Liver (tissue), 8 donors: ENCODE measurements at regions not wholly inside any gene's neighbourhood (a gene's known extent, or its start where the extent isn't known, plus 50 kb on each side); places are given as distances from the start of the nearest gene placed in this dataset.

Experiments used
- DNase-seq: peaks from one replicate; pipeline ENCODE4 v3.0.0-alpha.2; 2017; ENCODE audit warnings: low spot score
- H3K27ac ChIP-seq, 2 donors: one replicate each; pipeline ENCODE4 v1.7.0; 2013; ENCODE audit warnings: inconsistent platforms in 2 of 2, low read length in 2 of 2, control low read depth in 1 of 2, low read depth in 1 of 2, mild to moderate bottlenecking in 1 of 2
- H3K27me3 ChIP-seq, 4 donors: one replicate each; pipeline versions ENCODE4 v1.6.1 to v1.7.0; 2013; ENCODE audit warnings: low read length in 3 of 4, inconsistent platforms in 1 of 4, mild to moderate bottlenecking in 1 of 4, moderate library complexity in 1 of 4; ENCODE audit not compliant: control insufficient read depth in 4 of 4, insufficient read depth in 4 of 4
- H3K36me3 ChIP-seq, 4 donors: one replicate each; pipeline versions ENCODE4 v1.6.1 to v1.7.0; 2013; ENCODE audit warnings: low read length in 3 of 4, mild to moderate bottlenecking in 3 of 4, low read depth in 1 of 4, moderate library complexity in 1 of 4; ENCODE audit not compliant: control insufficient read depth in 4 of 4, insufficient read depth in 3 of 4
- H3K4me1 ChIP-seq, 4 donors: one replicate each; pipeline versions ENCODE4 v1.6.1 to v1.7.0; 2013; ENCODE audit warnings: low read length in 3 of 4, mild to moderate bottlenecking in 3 of 4, moderate library complexity in 1 of 4; ENCODE audit not compliant: control insufficient read depth in 4 of 4, insufficient read depth in 4 of 4
- H3K4me3 ChIP-seq, 3 donors: one replicate each; pipeline versions ENCODE4 v1.6.1 to v1.7.0; 2013; ENCODE audit warnings: low read length in 3 of 3, control low read depth in 1 of 3, low read depth in 1 of 3, mild to moderate bottlenecking in 1 of 3
- H3K9ac ChIP-seq, 2 donors: one replicate each; pipeline ENCODE4 v1.7.0; 2013; ENCODE audit warnings: low read length in 2 of 2, mild to moderate bottlenecking in 2 of 2, moderate library complexity in 2 of 2, control low read depth in 1 of 2, low read depth in 1 of 2
- H3K9me3 ChIP-seq, 4 donors: one replicate each; pipeline versions ENCODE4 v1.6.1 to v1.7.0; 2013; ENCODE audit warnings: low read length in 3 of 4; ENCODE audit not compliant: control insufficient read depth in 4 of 4
- ATF3 ChIP-seq: IDR thresholded peaks from 2 replicates; pipeline ENCODE4 v1.6.1; 2016; ENCODE audit warnings: antibody characterized with exemption
- EGR1 ChIP-seq, 2 donors: IDR thresholded peaks; 2 replicates each; pipeline ENCODE4 v1.6.1; 2016 to 2018; ENCODE audit warnings: antibody characterized with exemption in 2 of 2, low read depth in 2 of 2
- FOXA1 ChIP-seq: IDR thresholded peaks from 2 replicates; pipeline ENCODE4 v1.6.1; 2016; ENCODE audit warnings: antibody characterized with exemption
- FOXA2 ChIP-seq: IDR thresholded peaks from 2 replicates; pipeline ENCODE4 v1.6.1; 2016; ENCODE audit warnings: antibody characterized with exemption
- GABPA ChIP-seq, 2 donors: IDR thresholded peaks in 1 of 2; conservative IDR thresholded peaks in 1 of 2; 2 replicates each; pipeline ENCODE4 v1.6.1; 2016; ENCODE audit warnings: antibody characterized with exemption in 2 of 2, mild to moderate bottlenecking in 1 of 2, moderate library complexity in 1 of 2
- HNF4A ChIP-seq, 2 donors: conservative IDR thresholded peaks; 2 replicates each; pipeline ENCODE4 v1.6.1; 2016; ENCODE audit warnings: antibody characterized with exemption in 2 of 2, mild to moderate bottlenecking in 2 of 2
- HNF4G ChIP-seq: IDR thresholded peaks from 2 replicates; pipeline ENCODE4 v1.6.1; 2016; ENCODE audit warnings: antibody characterized with exemption
- JUND ChIP-seq, 2 donors: IDR thresholded peaks; 2 replicates each; pipeline ENCODE4 v1.6.1; 2016; ENCODE audit warnings: antibody characterized with exemption in 2 of 2
- NR2F2 ChIP-seq: IDR thresholded peaks from 2 replicates; pipeline ENCODE4 v1.6.1; 2016; ENCODE audit warnings: antibody characterized with exemption
- RAD21 ChIP-seq, 2 donors: IDR thresholded peaks; 2 replicates each; pipeline ENCODE4 v1.6.1; 2016; ENCODE audit warnings: antibody characterized with exemption in 2 of 2, mild to moderate bottlenecking in 2 of 2
- REST ChIP-seq: IDR thresholded peaks from 2 replicates; pipeline ENCODE4 v1.6.1; 2016; ENCODE audit warnings: antibody characterized with exemption, mild to moderate bottlenecking
- RXRA ChIP-seq, 2 donors: IDR thresholded peaks; 2 replicates each; pipeline ENCODE4 v1.6.1; 2017 to 2018; ENCODE audit warnings: antibody characterized with exemption in 2 of 2, mild to moderate bottlenecking in 1 of 2
- SP1 ChIP-seq: IDR thresholded peaks from 2 replicates; pipeline ENCODE4 v1.6.1; 2018; ENCODE audit warnings: antibody characterized with exemption, mild to moderate bottlenecking
- TAF1 ChIP-seq: conservative IDR thresholded peaks from 2 replicates; pipeline ENCODE4 v1.6.1; 2016; ENCODE audit warnings: antibody characterized with exemption, mild to moderate bottlenecking
- YY1 ChIP-seq: IDR thresholded peaks from 2 replicates; pipeline ENCODE4 v1.6.1; 2016; ENCODE audit warnings: antibody characterized with exemption, mild to moderate bottlenecking
- WGBS: extraction: QIAGEN DNeasy Blood & Tissue Kit; methylation state at CpG from one replicate; pipeline ENCODE4 v1.1.7; 2013; 5-methylcytosine and 5-hydroxymethylcytosine counted together
- TF ChIP-seq, protein P1 (sequence below): IDR thresholded peaks from 2 replicates; pipeline ENCODE4 v1.6.1; 2016; ENCODE audit warnings: antibody characterized with exemption
- TF ChIP-seq, protein P2 (sequence below): IDR thresholded peaks from 2 replicates; pipeline ENCODE4 v1.6.1; 2016; ENCODE audit warnings: antibody characterized with exemption
- TF ChIP-seq, protein P3 (sequence below): fragments of 150-350 bp; IDR thresholded peaks from 2 replicates; pipeline ENCODE4 v1.5.1; 2017; ENCODE audit warnings: improper control_type of control experiment, low read depth, low read length; ENCODE audit not compliant: missing input control
- donor health status: healthy.
- donor health status: healthy.
- donor health status: healthy.
- donor health status: healthy.
- donor health status: healthy.

DNA sequence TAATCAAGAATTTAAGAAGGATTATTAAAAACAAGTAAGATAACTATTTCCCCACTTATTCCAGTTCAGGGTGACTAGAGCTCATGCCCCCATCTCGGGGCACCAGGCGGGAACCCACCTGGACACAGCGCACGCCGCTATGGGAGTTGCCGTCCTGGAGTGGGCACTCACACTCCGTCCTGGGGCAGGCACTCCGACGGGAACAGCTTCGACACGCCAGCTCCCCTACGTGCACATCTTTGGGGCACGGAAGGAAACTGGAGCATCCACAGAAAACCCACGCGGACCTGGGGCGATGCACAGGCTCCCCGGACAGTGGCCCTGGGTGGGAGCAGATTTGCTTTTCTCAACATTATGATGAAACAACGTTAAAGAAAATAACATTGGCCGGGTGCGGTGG lies 52.0 kb upstream of the GATA5 start:
- no peaks in the 10 kb centered on the region for H3K4me1 ChIP-seq
- H3K27ac ChIP-seq, result no peak overlapping the region
- no peaks in the 10 kb centered on the region for H3K9me3 ChIP-seq
- no peak overlapping the region for H3K9ac ChIP-seq
- DNase-seq, result no peak
- peaks cover 0 to 18% (median 6%) of the 10 kb centered on the region in 4 donors for H3K27me3 ChIP-seq
- TF ChIP-seq, protein P1, sequence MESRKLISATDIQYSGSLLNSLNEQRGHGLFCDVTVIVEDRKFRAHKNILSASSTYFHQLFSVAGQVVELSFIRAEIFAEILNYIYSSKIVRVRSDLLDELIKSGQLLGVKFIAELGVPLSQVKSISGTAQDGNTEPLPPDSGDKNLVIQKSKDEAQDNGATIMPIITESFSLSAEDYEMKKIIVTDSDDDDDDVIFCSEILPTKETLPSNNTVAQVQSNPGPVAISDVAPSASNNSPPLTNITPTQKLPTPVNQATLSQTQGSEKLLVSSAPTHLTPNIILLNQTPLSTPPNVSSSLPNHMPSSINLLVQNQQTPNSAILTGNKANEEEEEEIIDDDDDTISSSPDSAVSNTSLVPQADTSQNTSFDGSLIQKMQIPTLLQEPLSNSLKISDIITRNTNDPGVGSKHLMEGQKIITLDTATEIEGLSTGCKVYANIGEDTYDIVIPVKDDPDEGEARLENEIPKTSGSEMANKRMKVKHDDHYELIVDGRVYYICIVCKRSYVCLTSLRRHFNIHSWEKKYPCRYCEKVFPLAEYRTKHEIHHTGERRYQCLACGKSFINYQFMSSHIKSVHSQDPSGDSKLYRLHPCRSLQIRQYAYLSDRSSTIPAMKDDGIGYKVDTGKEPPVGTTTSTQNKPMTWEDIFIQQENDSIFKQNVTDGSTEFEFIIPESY, result no peak
- TF ChIP-seq GABPA (IDR thresholded peaks at IDR 0.05 in 1 of 2, conservative IDR thresholded peaks at IDR 0.05 in 1 of 2) (no peak), REST (no peak), RAD21 (IDR thresholded peaks at IDR 0.05) (no peak), YY1 (no peak), JUND (IDR thresholded peaks at IDR 0.05) (no peak), NR2F2 (no peak), HNF4A (conservative IDR thresholded peaks at IDR 0.05) (no peak), SP1 (no peak), ATF3 (no peak), HNF4G (no peak), EGR1 (IDR thresholded peaks at IDR 0.05; ENCODE audit: low read depth in 2 of 2) (no peak), FOXA2 (no peak), RXRA (IDR thresholded peaks at IDR 0.05) (no peak), FOXA1 (no peak), TAF1 (no peak)
- TF ChIP-seq, protein P2, sequence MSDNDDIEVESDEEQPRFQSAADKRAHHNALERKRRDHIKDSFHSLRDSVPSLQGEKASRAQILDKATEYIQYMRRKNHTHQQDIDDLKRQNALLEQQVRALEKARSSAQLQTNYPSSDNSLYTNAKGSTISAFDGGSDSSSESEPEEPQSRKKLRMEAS, result no peak
- TF ChIP-seq, protein P3, sequence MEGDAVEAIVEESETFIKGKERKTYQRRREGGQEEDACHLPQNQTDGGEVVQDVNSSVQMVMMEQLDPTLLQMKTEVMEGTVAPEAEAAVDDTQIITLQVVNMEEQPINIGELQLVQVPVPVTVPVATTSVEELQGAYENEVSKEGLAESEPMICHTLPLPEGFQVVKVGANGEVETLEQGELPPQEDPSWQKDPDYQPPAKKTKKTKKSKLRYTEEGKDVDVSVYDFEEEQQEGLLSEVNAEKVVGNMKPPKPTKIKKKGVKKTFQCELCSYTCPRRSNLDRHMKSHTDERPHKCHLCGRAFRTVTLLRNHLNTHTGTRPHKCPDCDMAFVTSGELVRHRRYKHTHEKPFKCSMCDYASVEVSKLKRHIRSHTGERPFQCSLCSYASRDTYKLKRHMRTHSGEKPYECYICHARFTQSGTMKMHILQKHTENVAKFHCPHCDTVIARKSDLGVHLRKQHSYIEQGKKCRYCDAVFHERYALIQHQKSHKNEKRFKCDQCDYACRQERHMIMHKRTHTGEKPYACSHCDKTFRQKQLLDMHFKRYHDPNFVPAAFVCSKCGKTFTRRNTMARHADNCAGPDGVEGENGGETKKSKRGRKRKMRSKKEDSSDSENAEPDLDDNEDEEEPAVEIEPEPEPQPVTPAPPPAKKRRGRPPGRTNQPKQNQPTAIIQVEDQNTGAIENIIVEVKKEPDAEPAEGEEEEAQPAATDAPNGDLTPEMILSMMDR, result no peak
- H3K36me3 ChIP-seq, result no peaks in the 10 kb centered on the region
- WGBS, result 85% methylated on average over 20 of the region's 20 CpGs
- no peak overlapping the region for H3K4me3 ChIP-seq
